ENCODE measurements at regions not wholly inside any gene's neighbourhood (a gene's known extent, or its start where the extent isn't known, plus 50 kb on each side); places are given as distances from the start of the nearest gene placed in this dataset.

DNA sequence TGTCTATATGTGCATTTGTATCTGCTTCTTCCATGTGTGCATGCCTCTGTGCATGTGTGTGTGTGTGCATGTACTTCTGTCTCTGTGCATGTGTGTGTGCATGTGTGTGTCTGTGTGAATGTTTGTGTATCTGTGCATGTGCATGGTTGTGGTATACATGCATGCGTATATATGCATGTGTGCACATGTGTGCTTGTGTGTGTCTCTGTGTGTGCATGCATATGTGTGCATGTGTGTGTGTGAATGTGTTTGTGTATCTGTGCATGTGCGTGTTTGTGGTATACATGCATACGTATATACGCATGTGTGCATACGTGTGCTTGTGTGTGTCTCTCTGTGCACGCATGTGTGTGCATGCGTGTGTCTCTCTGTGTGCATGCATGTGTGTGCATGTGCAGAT lies 363.2 kb upstream of the SFSWAP start:
- Histone ChIP-seq H2BK120ac (replicated peaks; ENCODE audit: low read depth, low read length) (peak overlapping the region; percentile 89), H3K4me3 (ENCODE audit: extremely low read depth in 1 of 4, insufficient read depth in 2 of 4, low read depth in 3 of 4, low read length in 4 of 4) (no peak overlapping the region), H3K9me3 (ENCODE audit: insufficient read depth in 2 of 2, low read depth in 1 of 2, low read length in 1 of 2) (no peaks in the 10 kb centered on the region; a peak in 1 of 4 replicates), H2BK20ac (ENCODE audit: low read length) (no peak overlapping the region), H2AK5ac (ENCODE audit: low read depth, low read length) (no peak overlapping the region; the same call in 1 of the 2 replicates), H3K27me3 (replicated peaks in 1 of 4; ENCODE audit: control insufficient read depth in 3 of 4, extremely low read depth in 1 of 4, insufficient read depth in 3 of 4, low read length in 3 of 4) (no peaks in the 10 kb centered on the region; a peak in 1 of 7 replicates), H3K79me1 (ENCODE audit: low read depth, low read length) (no peaks in the 10 kb centered on the region), H3K4ac (replicated peaks; ENCODE audit: insufficient read length, low read depth, low read length) (peak overlapping the region; percentile 97), H3K14ac (ENCODE audit: insufficient read length) (peak overlapping the region; percentile 89), H2AFZ (ENCODE audit: low read length) (no peak overlapping the region), H2BK5ac (ENCODE audit: low read depth, low read length) (peak overlapping the region; percentile 53), H4K8ac (ENCODE audit: extremely low read depth, insufficient read depth, low read length) (peak overlapping the region; percentile 17; the same call in 1 of the 2 replicates), H3K23me2 (ENCODE audit: low read depth, low read length) (peaks cover 4% of the 10 kb centered on the region; the same call in 1 of the 2 replicates), H4K20me1 (replicated peaks in 1 of 2; ENCODE audit: control insufficient read depth in 1 of 2, insufficient read depth in 2 of 2, low read length in 2 of 2) (peaks cover 0 to 5% of the 10 kb centered on the region in 2 experiments), H3K18ac (ENCODE audit: extremely low read depth, low read length) (no peak overlapping the region), H3K4me1 (replicated peaks in 1 of 4; ENCODE audit: control insufficient read depth in 3 of 4, insufficient read depth in 4 of 4, low read length in 3 of 4) (peaks cover 2 to 18% (median 14%) of the 10 kb centered on the region in 4 experiments; a peak in 6 of 7 replicates), H3K4me2 (ENCODE audit: insufficient read depth in 1 of 2, low read depth in 2 of 2, low read length in 2 of 2) (0 out of 4 replicates have a peak overlapping the region, but pooled peaks of 1 of the 2 experiments have one; percentile 2), H3K79me2 (ENCODE audit: control insufficient read depth in 1 of 2, insufficient read depth in 2 of 2, low read length in 2 of 2) (no peaks in the 10 kb centered on the region), H2BK15ac (ENCODE audit: low read length) (peak overlapping the region; percentile 14; the same call in 1 of the 2 replicates), H4K5ac (ENCODE audit: insufficient read length, low read depth, low read length) (no peak overlapping the region), H3K9ac (replicated peaks in 1 of 4; ENCODE audit: extremely low read depth in 1 of 4, low read depth in 3 of 4, low read length in 3 of 4) (no peak overlapping the region), H3K36me3 (ENCODE audit: control insufficient read depth in 2 of 4, insufficient read depth in 4 of 4, low read length in 3 of 4) (no peaks in the 10 kb centered on the region), H3K23ac (ENCODE audit: insufficient read length) (peak overlapping the region; percentile 75), H3K27ac (ENCODE audit: low read depth, low read length) (no peak overlapping the region), H4K91ac (replicated peaks; ENCODE audit: insufficient read length, low read length) (peak overlapping the region; percentile 83), H3K56ac (replicated peaks; ENCODE audit: insufficient read length, low read depth, low read length) (no peak overlapping the region), H2BK12ac (ENCODE audit: low read depth, low read length) (peak overlapping the region; percentile 72; the same call in 1 of the 2 replicates)
- 90% methylated on average over 7 of the region's 7 CpGs; no CpG with 5 or more reads in 1 of the 2 experiments for WGBS, 2 experiments (ENCODE audit: extremely low coverage in 1 of 2, insufficient coverage in 1 of 2, insufficient read length in 1 of 2, insufficient replicate concordance in 2 of 2, low coverage in 1 of 2, low lambda C conversion rate in 2 of 2, missing lambda C conversion rate in 1 of 2)
- ChIA-PET POLR2A (ENCODE audit: partially characterized antibody) (no interaction called here), CTCF (ENCODE audit: partially characterized antibody) (no interaction called here)
- FAIRE-seq, result no peak
- DNase-seq (ENCODE audit: low read depth in 1 of 2, low spot score in 2 of 2), result no peak
- TF ChIP-seq TAF7 (optimal IDR thresholded peaks at IDR 0.05; ENCODE audit: borderline replicate concordance, low read depth, low read length) (no peak), ZNF274 (IDR thresholded peaks at IDR 0.05; ENCODE audit: borderline replicate concordance, extremely low read depth, low read length) (no peak), KDM1A (IDR thresholded peaks at IDR 0.05; ENCODE audit: borderline replicate concordance, low read length) (no peak), POLR2AphosphoS5 (IDR thresholded peaks at IDR 0.05; ENCODE audit: low read depth, low read length) (no peak), CREB1 (IDR thresholded peaks at IDR 0.05) (no peak), CBX8 (IDR thresholded peaks at IDR 0.05; ENCODE audit: borderline replicate concordance, low read depth, low read length) (no peak)

Measured in H1 (cell line).